ENCODE measurements at regions not wholly inside any gene's neighbourhood (a gene's known extent, or its start where the extent isn't known, plus 50 kb on each side); places are given as distances from the start of the nearest gene placed in this dataset.

DNA sequence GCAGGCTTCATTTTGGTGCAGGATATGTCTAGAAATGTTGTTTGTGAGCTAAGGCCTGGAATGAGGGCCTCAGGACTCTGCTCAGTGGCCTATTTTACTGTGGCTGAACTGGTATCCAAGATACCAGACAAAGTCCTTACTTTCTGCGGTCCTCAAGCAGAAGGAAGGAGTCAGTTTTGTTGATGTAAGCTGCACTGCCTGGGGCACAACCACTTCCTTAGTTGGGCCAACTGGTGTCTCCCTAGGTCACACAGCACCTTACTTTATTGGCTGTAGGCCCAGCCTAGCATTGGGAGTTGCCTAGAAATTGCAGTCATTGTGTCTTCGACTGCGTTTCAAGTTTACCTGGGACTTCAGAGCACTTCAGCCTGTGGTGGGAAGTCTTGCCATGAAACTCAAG is 1322.7 kb downstream of the AMY1C start:
- no TSS peak for BruUV-seq (replicated peaks)
- TF ChIP-seq EZH2 (IDR thresholded peaks at IDR 0.05; ENCODE audit: borderline replicate concordance, low read depth, low read length, poor library complexity, severe bottlenecking), result no peak
- TF ChIP-seq, protein P1, sequence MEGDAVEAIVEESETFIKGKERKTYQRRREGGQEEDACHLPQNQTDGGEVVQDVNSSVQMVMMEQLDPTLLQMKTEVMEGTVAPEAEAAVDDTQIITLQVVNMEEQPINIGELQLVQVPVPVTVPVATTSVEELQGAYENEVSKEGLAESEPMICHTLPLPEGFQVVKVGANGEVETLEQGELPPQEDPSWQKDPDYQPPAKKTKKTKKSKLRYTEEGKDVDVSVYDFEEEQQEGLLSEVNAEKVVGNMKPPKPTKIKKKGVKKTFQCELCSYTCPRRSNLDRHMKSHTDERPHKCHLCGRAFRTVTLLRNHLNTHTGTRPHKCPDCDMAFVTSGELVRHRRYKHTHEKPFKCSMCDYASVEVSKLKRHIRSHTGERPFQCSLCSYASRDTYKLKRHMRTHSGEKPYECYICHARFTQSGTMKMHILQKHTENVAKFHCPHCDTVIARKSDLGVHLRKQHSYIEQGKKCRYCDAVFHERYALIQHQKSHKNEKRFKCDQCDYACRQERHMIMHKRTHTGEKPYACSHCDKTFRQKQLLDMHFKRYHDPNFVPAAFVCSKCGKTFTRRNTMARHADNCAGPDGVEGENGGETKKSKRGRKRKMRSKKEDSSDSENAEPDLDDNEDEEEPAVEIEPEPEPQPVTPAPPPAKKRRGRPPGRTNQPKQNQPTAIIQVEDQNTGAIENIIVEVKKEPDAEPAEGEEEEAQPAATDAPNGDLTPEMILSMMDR (conservative IDR thresholded peaks at IDR 0.05; ENCODE audit: low read depth, low read length), result no peak
- H3K27ac ChIP-seq (ENCODE audit: low read depth, low read length, poor library complexity, severe bottlenecking), result no peak overlapping the region
- no peaks in the 10 kb centered on the region for H3K4me1 ChIP-seq (ENCODE audit: insufficient read depth, low read length, poor library complexity, severe bottlenecking)
- H3K36me3 ChIP-seq (ENCODE audit: insufficient read depth, low read length, poor library complexity, severe bottlenecking), result no peaks in the 10 kb centered on the region
- no peak overlapping the region for H3K4me3 ChIP-seq (ENCODE audit: low read depth, low read length, poor library complexity, severe bottlenecking)
- H3K27me3 ChIP-seq (replicated peaks; ENCODE audit: insufficient read depth, low read depth, low read length, poor library complexity), result no peaks in the 10 kb centered on the region
- intact Hi-C loops (cut with micrococcal nuclease; ENCODE audit: unreplicated experiment), result no loop called here
- no peak for DNase-seq (ENCODE audit: low spot score)
- CTCF ChIA-PET, result no interaction called here
- peaks cover 4% of the 10 kb centered on the region for H3K9me3 ChIP-seq (ENCODE audit: low read depth, low read length, poor library complexity, severe bottlenecking)
- POLR2A ChIA-PET (ENCODE audit: low non-redundant PET), result no interaction called here

DNA sequence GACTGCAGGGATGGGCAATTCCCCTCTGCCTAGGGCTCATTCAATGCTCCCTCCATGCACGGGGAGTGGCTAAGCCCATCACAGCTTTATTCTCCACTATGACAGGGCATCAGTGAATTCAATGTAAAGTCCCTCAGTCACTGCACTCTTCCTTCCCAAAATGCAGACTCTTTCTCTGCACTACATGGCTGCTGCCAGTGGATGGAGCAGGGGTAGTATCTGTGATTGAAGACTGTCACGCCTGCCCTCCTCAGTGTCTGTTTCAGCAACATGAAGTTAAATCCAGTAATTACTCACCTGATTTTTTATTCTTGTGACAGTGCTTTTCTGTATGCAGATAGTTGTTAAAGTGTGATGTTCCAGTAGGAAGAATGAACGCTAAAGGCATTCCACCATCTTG is 1323.2 kb downstream of the AMY1C start:
- H3K4me3 ChIP-seq (ENCODE audit: low read depth, low read length, poor library complexity, severe bottlenecking), result no peak overlapping the region
- H3K36me3 ChIP-seq (ENCODE audit: insufficient read depth, low read length, poor library complexity, severe bottlenecking), result no peaks in the 10 kb centered on the region
- no peaks in the 10 kb centered on the region for H3K27me3 ChIP-seq (replicated peaks; ENCODE audit: insufficient read depth, low read depth, low read length, poor library complexity)
- no peaks in the 10 kb centered on the region for H3K9me3 ChIP-seq (ENCODE audit: low read depth, low read length, poor library complexity, severe bottlenecking)
- ChIA-PET POLR2A (ENCODE audit: low non-redundant PET) (no interaction called here), CTCF (no interaction called here)
- no TSS peak for BruUV-seq (replicated peaks)
- DNase-seq (ENCODE audit: low spot score), result no peak
- H3K27ac ChIP-seq (ENCODE audit: low read depth, low read length, poor library complexity, severe bottlenecking), result no peak overlapping the region
- no peak for TF ChIP-seq EZH2 (IDR thresholded peaks at IDR 0.05; ENCODE audit: borderline replicate concordance, low read depth, low read length, poor library complexity, severe bottlenecking)
- TF ChIP-seq, protein P1 (conservative IDR thresholded peaks at IDR 0.05; ENCODE audit: low read depth, low read length), result no peak
- intact Hi-C loops (cut with micrococcal nuclease; ENCODE audit: unreplicated experiment), result no loop called here
- H3K4me1 ChIP-seq (ENCODE audit: insufficient read depth, low read length, poor library complexity, severe bottlenecking), result no peaks in the 10 kb centered on the region

DNA sequence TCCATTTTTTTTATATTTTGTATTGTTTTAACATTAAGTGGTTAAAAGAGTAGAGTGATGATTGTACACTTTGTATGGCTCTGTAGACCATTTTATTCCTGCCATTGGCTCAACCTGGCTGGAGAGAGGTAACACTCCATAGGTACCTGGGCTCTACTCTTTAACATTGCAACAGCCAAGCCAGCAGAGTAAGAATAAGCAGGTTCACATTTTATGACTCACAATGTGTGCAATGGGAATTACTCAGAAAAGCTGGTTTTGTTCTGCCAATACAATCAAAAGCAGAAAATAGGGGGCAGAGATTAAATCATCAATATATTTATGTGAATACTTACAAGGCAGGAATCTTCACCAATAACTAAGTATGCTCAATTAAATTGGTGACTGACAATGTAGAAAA is 1324.0 kb downstream of the AMY1C start:
- no TSS peak for BruUV-seq (replicated peaks)
- H3K9me3 ChIP-seq (ENCODE audit: low read depth, low read length, poor library complexity, severe bottlenecking), result no peaks in the 10 kb centered on the region
- CTCF ChIA-PET, result no interaction called here
- DNase-seq (ENCODE audit: low spot score), result no peak
- no peak overlapping the region for H3K27ac ChIP-seq (ENCODE audit: low read depth, low read length, poor library complexity, severe bottlenecking)
- H3K4me1 ChIP-seq (ENCODE audit: insufficient read depth, low read length, poor library complexity, severe bottlenecking), result no peaks in the 10 kb centered on the region
- intact Hi-C loops (cut with micrococcal nuclease; ENCODE audit: unreplicated experiment), result no loop called here
- POLR2A ChIA-PET (ENCODE audit: low non-redundant PET), result no interaction called here
- H3K27me3 ChIP-seq (replicated peaks; ENCODE audit: insufficient read depth, low read depth, low read length, poor library complexity), result no peaks in the 10 kb centered on the region
- no peak overlapping the region for H3K4me3 ChIP-seq (ENCODE audit: low read depth, low read length, poor library complexity, severe bottlenecking)
- no peaks in the 10 kb centered on the region for H3K36me3 ChIP-seq (ENCODE audit: insufficient read depth, low read length, poor library complexity, severe bottlenecking)
- TF ChIP-seq, protein P1 (conservative IDR thresholded peaks at IDR 0.05; ENCODE audit: low read depth, low read length), result no peak
- no peak for TF ChIP-seq EZH2 (IDR thresholded peaks at IDR 0.05; ENCODE audit: borderline replicate concordance, low read depth, low read length, poor library complexity, severe bottlenecking)

All from A673 (cell line).